GM13976 (cell line): ENCODE measurements at regions not wholly inside any gene's neighbourhood (a gene's known extent, or its start where the extent isn't known, plus 50 kb on each side); places are given as distances from the start of the nearest gene placed in this dataset.

Source experiments
- DNase-seq: peaks from one replicate; pipeline ENCODE4 v3.0.0; 2012; ENCODE audit warnings: low spot score
- in situ Hi-C: fragments of 300-500 bp; cut with MboI; formaldehyde crosslinking; loops from one replicate; pipeline ENCODE4 v1.12.0; 2022; ENCODE audit warnings: low sequenced_read_pairs, mixed read lengths, inconsistent platforms; ENCODE audit not compliant: unreplicated experiment
- TF ChIP-seq, protein P1 (sequence below): IDR thresholded peaks from 2 replicates; pipeline ENCODE4 v1.5.1; 2012; ENCODE audit warnings: borderline replicate concordance, mild to moderate bottlenecking; ENCODE audit not compliant: insufficient read depth; ENCODE audit errors: extremely low read depth, missing control alignments, control extremely low read depth

DNA sequence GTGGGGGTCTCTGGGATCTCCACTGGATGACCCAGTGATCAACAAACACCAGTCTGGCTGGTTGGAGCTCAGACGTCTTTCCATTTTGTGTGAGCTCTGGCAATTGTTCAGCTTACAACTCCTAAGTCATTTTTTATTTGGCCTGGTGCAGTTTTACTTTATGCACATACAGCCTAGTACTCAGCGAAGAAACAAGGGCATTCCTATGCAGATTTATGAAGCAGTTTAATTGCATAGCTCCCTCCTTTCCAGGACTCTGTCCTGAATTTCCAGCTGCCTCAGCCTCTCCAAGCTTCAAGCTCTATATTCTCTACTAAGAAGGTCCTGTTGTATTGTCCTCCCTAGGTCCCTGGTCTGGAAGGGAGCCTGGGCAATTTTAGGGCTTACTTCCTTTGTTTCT is 145.6 kb upstream of the GALNT17 start:
- no peak for DNase-seq
- in situ Hi-C loops = no loop called here
- TF ChIP-seq, protein P1, sequence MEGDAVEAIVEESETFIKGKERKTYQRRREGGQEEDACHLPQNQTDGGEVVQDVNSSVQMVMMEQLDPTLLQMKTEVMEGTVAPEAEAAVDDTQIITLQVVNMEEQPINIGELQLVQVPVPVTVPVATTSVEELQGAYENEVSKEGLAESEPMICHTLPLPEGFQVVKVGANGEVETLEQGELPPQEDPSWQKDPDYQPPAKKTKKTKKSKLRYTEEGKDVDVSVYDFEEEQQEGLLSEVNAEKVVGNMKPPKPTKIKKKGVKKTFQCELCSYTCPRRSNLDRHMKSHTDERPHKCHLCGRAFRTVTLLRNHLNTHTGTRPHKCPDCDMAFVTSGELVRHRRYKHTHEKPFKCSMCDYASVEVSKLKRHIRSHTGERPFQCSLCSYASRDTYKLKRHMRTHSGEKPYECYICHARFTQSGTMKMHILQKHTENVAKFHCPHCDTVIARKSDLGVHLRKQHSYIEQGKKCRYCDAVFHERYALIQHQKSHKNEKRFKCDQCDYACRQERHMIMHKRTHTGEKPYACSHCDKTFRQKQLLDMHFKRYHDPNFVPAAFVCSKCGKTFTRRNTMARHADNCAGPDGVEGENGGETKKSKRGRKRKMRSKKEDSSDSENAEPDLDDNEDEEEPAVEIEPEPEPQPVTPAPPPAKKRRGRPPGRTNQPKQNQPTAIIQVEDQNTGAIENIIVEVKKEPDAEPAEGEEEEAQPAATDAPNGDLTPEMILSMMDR = no peak

DNA sequence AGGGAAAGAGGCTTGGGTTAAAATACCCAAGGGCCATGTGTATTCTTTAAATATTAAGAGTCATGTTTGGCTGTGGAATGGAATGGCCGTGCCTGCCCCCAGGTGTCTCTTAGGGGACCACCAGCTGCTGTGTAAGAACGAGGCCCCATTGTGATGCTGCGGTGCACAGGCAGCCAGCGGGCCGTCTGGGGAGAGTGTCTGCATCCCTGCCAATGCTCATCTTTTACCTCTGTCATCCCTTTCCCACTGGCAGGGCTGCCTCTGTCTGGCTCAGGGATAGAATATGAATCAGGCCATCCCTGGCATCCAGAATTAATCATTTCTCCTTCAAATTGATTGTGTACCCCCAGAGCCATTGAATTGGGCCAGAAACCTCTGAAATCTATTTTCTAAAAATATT is 137.8 kb upstream of the GALNT17 start:
- no peak for DNase-seq
- TF ChIP-seq, protein P1 = no peak
- in situ Hi-C loops = no loop called here

DNA sequence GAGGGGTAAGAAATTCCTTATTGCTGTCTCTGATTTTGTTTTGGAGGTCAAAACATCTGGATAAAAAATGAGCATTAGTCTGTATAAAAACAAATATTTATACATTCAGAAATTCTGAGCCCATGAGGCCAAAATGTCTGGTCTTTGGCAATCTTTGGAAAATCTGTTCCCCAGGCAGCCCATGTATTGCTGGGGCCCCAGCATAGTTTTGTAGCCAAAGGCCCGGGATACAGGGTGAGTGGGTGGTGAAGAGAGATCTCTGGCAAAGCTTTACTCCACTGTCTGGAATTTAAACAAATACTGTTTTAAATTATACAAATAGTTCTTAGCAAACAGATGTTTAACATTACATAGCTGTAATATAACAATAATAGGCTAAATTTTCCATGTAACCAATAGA is 134.7 kb upstream of the GALNT17 start:
- DNase-seq = no peak
- TF ChIP-seq, protein P1 = no peak
- in situ Hi-C loops = no loop called here

DNA sequence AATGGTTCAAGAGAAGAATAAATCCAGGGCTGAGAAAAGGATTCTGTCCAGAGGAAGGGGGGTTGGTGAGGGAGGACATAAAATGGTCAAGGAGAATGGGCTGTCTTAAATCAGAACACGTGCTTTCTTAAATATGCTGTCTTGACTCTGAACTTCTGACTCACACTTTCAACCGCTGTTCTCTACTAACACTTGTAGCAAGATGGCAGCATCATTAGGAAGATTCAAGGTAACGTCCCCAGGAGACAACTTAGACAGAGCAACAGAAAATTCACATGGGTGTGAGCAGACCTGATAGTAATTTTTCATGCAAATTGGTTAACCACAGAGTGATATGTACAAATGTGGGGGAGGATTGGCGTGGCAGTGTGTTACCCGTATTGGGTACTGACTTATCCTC is 126.8 kb upstream of the GALNT17 start:
- in situ Hi-C loops = no loop called here
- DNase-seq = no peak
- TF ChIP-seq, protein P1 = no peak

DNA sequence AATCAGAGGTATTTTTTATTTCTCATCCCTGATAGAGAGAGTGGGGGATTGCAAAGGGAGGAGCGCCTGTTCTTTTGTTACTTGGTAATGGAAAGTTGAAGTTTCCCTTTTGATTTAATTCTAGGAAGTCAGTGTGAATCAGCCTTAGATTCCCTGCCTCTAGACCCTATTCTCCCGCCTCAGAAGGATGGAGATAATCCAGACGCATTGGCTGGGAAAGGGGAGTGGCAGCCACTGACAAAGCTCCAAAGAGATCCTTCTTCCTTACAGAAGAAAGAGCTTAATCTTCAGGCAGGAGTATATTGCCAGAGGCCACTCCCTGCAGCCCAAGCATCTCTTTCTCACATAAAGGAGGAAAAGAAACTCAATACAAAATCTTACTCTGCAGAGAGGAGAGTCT is 122.3 kb upstream of the GALNT17 start:
- no peak for DNase-seq
- in situ Hi-C loops = no loop called here
- TF ChIP-seq, protein P1 = no peak

DNA sequence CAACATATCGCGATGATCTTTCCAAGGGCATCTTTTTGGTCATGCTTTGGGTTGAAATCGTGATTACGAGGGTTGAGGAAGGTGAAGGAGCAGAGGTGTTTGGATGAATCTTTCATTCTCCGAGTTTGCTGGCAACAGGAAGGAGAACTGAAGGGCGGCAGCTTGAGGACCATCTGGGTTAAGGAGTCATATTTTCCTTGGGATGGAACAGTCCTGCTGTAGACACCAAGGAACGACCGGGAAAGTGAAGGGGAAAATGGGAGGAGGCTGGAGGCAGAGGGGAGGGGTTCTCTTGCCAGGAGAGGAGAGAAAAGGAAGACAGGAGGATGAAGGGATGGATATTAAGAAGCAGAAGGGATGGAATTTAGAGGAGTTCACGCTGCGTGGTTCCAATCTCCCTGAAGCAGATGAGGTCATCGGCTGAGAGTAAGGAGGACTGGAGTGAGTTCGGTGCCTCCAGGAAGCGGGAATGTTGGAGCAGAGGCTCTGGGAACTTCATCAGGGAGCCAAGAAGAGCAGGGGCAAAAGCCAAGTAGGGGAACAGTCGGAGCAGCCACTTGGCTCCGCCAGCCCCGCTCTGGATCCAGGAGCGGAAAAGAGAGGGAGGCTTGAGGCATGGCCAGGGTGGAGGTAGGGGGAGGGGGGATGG is 116.6 kb upstream of the GALNT17 start:
- in situ Hi-C loops = no loop called here
- no peak for DNase-seq
- TF ChIP-seq, protein P1 = no peak
